H1 (cell line): ENCODE measurements at regions not wholly inside any gene's neighbourhood (a gene's known extent, or its start where the extent isn't known, plus 50 kb on each side); places are given as distances from the start of the nearest gene placed in this dataset.

ENCODE experiments used
- E2F6 ChIP-seq: IDR thresholded peaks from 2 replicates; pipeline ENCODE4 v1.6.1; 2012; ENCODE audit warnings: inconsistent platforms
- RNF2 ChIP-seq: fragments of 200-900, 300-1000 bp; sonication (generic); IDR thresholded peaks from 2 replicates; pipeline ENCODE4 v1.7.1; 2016; ENCODE audit warnings: borderline replicate concordance, low read depth, mild to moderate bottlenecking, antibody characterized with exemption, low read length; ENCODE audit not compliant: poor library complexity, severe bottlenecking; ENCODE audit errors: missing control alignments
- USF2 ChIP-seq: IDR thresholded peaks from 2 replicates; pipeline ENCODE4 v1.6.1; 2011; ENCODE audit warnings: low read length, improper control_type of control experiment

GRCh38 chr6:142510211-142510610 is 208.4 kb downstream of the ADGRG6 start (continued):
- TF ChIP-seq USF2, result no peak
- no peak for TF ChIP-seq E2F6
- no peak for TF ChIP-seq RNF2
